ENCODE measurements at regions not wholly inside any gene's neighbourhood (a gene's known extent, or its start where the extent isn't known, plus 50 kb on each side); places are given as distances from the start of the nearest gene placed in this dataset.

DNA sequence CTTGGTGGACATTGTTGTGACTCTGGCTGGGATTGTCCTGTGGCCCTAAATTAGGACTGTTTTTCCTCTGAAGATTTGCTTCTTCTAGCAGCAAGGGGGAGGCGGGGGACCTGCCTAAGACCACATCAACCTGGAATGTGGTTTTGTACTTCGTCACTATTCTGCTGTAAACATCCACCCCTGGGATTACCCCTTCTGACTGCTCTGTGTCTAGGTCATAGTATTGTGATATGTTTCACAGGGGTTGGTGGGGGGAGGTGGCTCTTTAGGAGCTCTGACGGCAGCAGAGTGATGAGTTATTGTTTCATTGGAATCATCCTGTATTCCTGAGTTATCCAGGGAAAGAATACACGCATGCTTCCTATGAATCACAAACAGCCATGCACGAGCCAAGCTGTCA, 226.4 kb upstream of the MYT1L start:
- TF ChIP-seq, protein P1, sequence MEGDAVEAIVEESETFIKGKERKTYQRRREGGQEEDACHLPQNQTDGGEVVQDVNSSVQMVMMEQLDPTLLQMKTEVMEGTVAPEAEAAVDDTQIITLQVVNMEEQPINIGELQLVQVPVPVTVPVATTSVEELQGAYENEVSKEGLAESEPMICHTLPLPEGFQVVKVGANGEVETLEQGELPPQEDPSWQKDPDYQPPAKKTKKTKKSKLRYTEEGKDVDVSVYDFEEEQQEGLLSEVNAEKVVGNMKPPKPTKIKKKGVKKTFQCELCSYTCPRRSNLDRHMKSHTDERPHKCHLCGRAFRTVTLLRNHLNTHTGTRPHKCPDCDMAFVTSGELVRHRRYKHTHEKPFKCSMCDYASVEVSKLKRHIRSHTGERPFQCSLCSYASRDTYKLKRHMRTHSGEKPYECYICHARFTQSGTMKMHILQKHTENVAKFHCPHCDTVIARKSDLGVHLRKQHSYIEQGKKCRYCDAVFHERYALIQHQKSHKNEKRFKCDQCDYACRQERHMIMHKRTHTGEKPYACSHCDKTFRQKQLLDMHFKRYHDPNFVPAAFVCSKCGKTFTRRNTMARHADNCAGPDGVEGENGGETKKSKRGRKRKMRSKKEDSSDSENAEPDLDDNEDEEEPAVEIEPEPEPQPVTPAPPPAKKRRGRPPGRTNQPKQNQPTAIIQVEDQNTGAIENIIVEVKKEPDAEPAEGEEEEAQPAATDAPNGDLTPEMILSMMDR (IDR thresholded peaks at IDR 0.05; ENCODE audit: poor library complexity): no peak
- no peak for TF ChIP-seq EZH2 (IDR thresholded peaks at IDR 0.05; ENCODE audit: borderline replicate concordance)
- H2AFZ ChIP-seq: no peak overlapping the region
- H3K4me3 ChIP-seq: no peak overlapping the region
- H3K27me3 ChIP-seq: no peaks in the 10 kb centered on the region
- no peak for DNase-seq (ENCODE audit: low spot score)
- H3K4me2 ChIP-seq: no peak overlapping the region
- no peak overlapping the region for H3K27ac ChIP-seq
- 85% methylated on average over 5 of the region's 5 CpGs for WGBS (ENCODE audit: low lambda C conversion rate, missing lambda C conversion rate)
- H3K79me2 ChIP-seq: no peaks in the 10 kb centered on the region
- H3K36me3 ChIP-seq (replicated peaks; ENCODE audit: insufficient read depth, low read depth): no peaks in the 10 kb centered on the region
- no peaks in the 10 kb centered on the region for H3K9me2 ChIP-seq (replicated peaks; ENCODE audit: insufficient read depth)
- no peaks in the 10 kb centered on the region for H3K4me1 ChIP-seq (ENCODE audit: insufficient read depth)
- H4K20me1 ChIP-seq (ENCODE audit: insufficient read depth, poor library complexity, severe bottlenecking): no peaks in the 10 kb centered on the region
- H3K9me3 ChIP-seq (ENCODE audit: low read depth): no peaks in the 10 kb centered on the region

DNA sequence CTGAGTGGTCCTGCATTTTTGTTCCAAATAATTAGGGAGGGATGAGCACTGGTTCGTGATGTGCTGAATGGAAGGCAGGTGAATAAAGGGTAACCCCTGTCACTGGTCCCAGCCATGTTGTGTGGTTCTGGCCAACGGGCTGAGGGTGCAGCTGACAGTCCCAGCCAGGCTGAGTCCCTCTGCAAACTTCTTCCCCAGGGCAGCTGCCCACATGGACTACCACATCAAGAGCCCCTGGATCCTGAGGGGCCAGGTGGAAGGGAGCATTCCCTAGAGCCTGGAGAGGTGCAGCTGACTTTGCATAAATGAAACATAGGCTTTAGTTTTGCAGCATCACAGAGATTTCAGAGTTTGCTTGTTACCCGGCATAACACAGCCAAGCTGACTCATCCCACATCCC, 219.8 kb upstream of the MYT1L start:
- H3K4me1 ChIP-seq (ENCODE audit: insufficient read depth): no peaks in the 10 kb centered on the region
- DNase-seq (ENCODE audit: low spot score): no peak
- H3K9me3 ChIP-seq (ENCODE audit: low read depth): no peaks in the 10 kb centered on the region
- no peak overlapping the region for H3K27ac ChIP-seq
- H4K20me1 ChIP-seq (ENCODE audit: insufficient read depth, poor library complexity, severe bottlenecking): no peaks in the 10 kb centered on the region
- H3K4me2 ChIP-seq: no peak overlapping the region
- H3K79me2 ChIP-seq: no peaks in the 10 kb centered on the region
- H3K36me3 ChIP-seq (replicated peaks; ENCODE audit: insufficient read depth, low read depth): no peaks in the 10 kb centered on the region
- no peak overlapping the region for H2AFZ ChIP-seq
- no peak overlapping the region for H3K4me3 ChIP-seq
- no peaks in the 10 kb centered on the region for H3K27me3 ChIP-seq
- 84% methylated on average over 3 of the region's 3 CpGs for WGBS (ENCODE audit: low lambda C conversion rate, missing lambda C conversion rate)
- no peaks in the 10 kb centered on the region for H3K9me2 ChIP-seq (replicated peaks; ENCODE audit: insufficient read depth)
- TF ChIP-seq EZH2 (IDR thresholded peaks at IDR 0.05; ENCODE audit: borderline replicate concordance): no peak
- TF ChIP-seq, protein P1 (IDR thresholded peaks at IDR 0.05; ENCODE audit: poor library complexity): no peak
- no peak for TF ChIP-seq EZH2phosphoT487 (IDR thresholded peaks at IDR 0.05; ENCODE audit: low read depth, severe bottlenecking, unreplicated experiment)

DNA sequence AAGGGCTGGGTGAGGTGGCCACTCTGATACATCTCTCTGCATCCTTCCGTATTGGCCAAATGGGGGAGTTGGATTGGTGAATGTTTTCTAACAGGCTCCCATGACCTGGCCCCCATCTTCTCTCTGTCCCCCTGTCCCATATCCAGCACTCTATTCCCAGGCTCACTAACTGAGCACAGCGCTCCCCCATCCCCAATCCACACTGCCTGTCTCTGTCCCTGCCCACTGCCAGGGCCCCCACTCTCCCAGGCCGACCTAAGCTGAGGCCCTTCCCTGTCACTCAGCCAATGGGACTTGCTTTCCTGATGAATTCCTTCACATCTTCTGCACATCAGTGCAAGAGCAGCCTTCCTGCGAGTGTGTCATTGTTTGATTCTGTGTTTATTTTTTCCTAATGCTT, 216.8 kb upstream of the MYT1L start:
- no peaks in the 10 kb centered on the region for H3K27me3 ChIP-seq
- H3K9me2 ChIP-seq (replicated peaks; ENCODE audit: insufficient read depth): no peaks in the 10 kb centered on the region
- H4K20me1 ChIP-seq (ENCODE audit: insufficient read depth, poor library complexity, severe bottlenecking): no peaks in the 10 kb centered on the region
- DNase-seq (ENCODE audit: low spot score): no peak
- no peak for TF ChIP-seq EZH2phosphoT487 (IDR thresholded peaks at IDR 0.05; ENCODE audit: low read depth, severe bottlenecking, unreplicated experiment)
- no peak for TF ChIP-seq EZH2 (IDR thresholded peaks at IDR 0.05; ENCODE audit: borderline replicate concordance)
- TF ChIP-seq, protein P1 (IDR thresholded peaks at IDR 0.05; ENCODE audit: poor library complexity): no peak
- H3K36me3 ChIP-seq (replicated peaks; ENCODE audit: insufficient read depth, low read depth): no peaks in the 10 kb centered on the region
- no peak overlapping the region for H3K4me3 ChIP-seq
- H3K9me3 ChIP-seq (ENCODE audit: low read depth): no peaks in the 10 kb centered on the region
- H3K4me1 ChIP-seq (ENCODE audit: insufficient read depth): no peaks in the 10 kb centered on the region
- H3K27ac ChIP-seq: no peak overlapping the region
- no peaks in the 10 kb centered on the region for H3K79me2 ChIP-seq
- no peak overlapping the region for H3K4me2 ChIP-seq
- WGBS (ENCODE audit: low lambda C conversion rate, missing lambda C conversion rate): 83% methylated on average over 4 of the region's 4 CpGs
- H2AFZ ChIP-seq: no peak overlapping the region

DNA sequence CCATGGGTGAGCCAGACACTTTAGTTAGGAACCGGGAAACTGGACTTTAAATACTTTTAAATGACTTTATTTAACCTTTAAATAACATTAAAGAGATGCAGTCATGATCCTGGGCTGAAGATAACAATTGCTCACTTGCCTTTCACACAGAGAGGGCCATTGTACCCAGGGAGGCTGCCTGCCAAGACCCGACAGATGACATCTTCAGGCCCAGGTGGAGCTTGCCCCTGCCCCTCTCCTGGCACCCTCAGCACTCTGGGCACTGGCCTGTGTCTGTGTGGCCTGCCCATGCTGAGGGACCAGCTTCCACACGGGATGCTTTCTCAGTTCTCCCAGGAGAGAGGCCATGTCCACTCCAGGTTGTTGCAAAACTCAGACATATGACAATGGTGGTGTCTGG, 216.4 kb upstream of the MYT1L start:
- no peak overlapping the region for H3K4me2 ChIP-seq
- no peaks in the 10 kb centered on the region for H3K79me2 ChIP-seq
- no peak overlapping the region for H2AFZ ChIP-seq
- WGBS (ENCODE audit: low lambda C conversion rate, missing lambda C conversion rate): 79% methylated on average over 3 of the region's 3 CpGs
- no peaks in the 10 kb centered on the region for H3K9me2 ChIP-seq (replicated peaks; ENCODE audit: insufficient read depth)
- no peaks in the 10 kb centered on the region for H3K36me3 ChIP-seq (replicated peaks; ENCODE audit: insufficient read depth, low read depth)
- TF ChIP-seq EZH2phosphoT487 (IDR thresholded peaks at IDR 0.05; ENCODE audit: low read depth, severe bottlenecking, unreplicated experiment): no peak
- no peak for TF ChIP-seq EZH2 (IDR thresholded peaks at IDR 0.05; ENCODE audit: borderline replicate concordance)
- TF ChIP-seq, protein P1 (IDR thresholded peaks at IDR 0.05; ENCODE audit: poor library complexity): no peak
- H3K27me3 ChIP-seq: no peaks in the 10 kb centered on the region
- no peaks in the 10 kb centered on the region for H3K4me1 ChIP-seq (ENCODE audit: insufficient read depth)
- H3K9me3 ChIP-seq (ENCODE audit: low read depth): no peaks in the 10 kb centered on the region
- H4K20me1 ChIP-seq (ENCODE audit: insufficient read depth, poor library complexity, severe bottlenecking): no peaks in the 10 kb centered on the region
- H3K4me3 ChIP-seq: no peak overlapping the region
- no peak overlapping the region for H3K27ac ChIP-seq
- DNase-seq (ENCODE audit: low spot score): no peak
